ENCODE measurements at regions not wholly inside any gene's neighbourhood (a gene's known extent, or its start where the extent isn't known, plus 50 kb on each side); places are given as distances from the start of the nearest gene placed in this dataset.

- intact Hi-C loops (cut with DNase I; ENCODE audit: low total_unique reads) = no loop called here
These were observed 326.4 kb downstream of the CYRIA start for GRCh38 chr2:16339206-16339605.

GRCh38 chr2:16338026-16338425 lies 327.6 kb downstream of the CYRIA start:
- H3K36me3 ChIP-seq = no peaks in the 10 kb centered on the region
- no peaks in the 10 kb centered on the region for H3K4me1 ChIP-seq
- no peak for TF ChIP-seq POLR2A (IDR thresholded peaks at IDR 0.05)
- no peak for TF ChIP-seq CTCF (IDR thresholded peaks at IDR 0.05 in 8 of 11, conservative IDR thresholded peaks at IDR 0.05 in 3 of 11)
- no peak for TF ChIP-seq POLR2AphosphoS5 (IDR thresholded peaks at IDR 0.05)
- peaks cover 0 to 8% (median 0%) of the 10 kb centered on the region in 7 donors for H3K27me3 ChIP-seq (replicated peaks in 1 of 7)
- intact Hi-C loops (cut with DNase I; ENCODE audit: low total_unique reads) = no loop called here
- H3K27ac ChIP-seq = no peak overlapping the region
- no peak for DNase-seq
- H3K9me3 ChIP-seq = peaks cover 0 to 43% (median 17%) of the 10 kb centered on the region in 8 donors
- no peak overlapping the region for H3K4me3 ChIP-seq

More at GRCh38 chr2:16339206-16339605, 326.4 kb downstream of the CYRIA start:
- DNase-seq = no peak
- H3K27me3 ChIP-seq (replicated peaks in 1 of 7) = peaks cover 0 to 8% (median 0%) of the 10 kb centered on the region in 7 donors
- no peaks in the 10 kb centered on the region for H3K36me3 ChIP-seq
- H3K27ac ChIP-seq = no peak overlapping the region
- 79 to 92% (median 82%) methylated on average over 1 of the region's 1 CpG for WGBS, 5 donors
- H3K9me3 ChIP-seq = peaks cover 0 to 43% (median 17%) of the 10 kb centered on the region in 8 donors
- no peak for TF ChIP-seq CTCF (IDR thresholded peaks at IDR 0.05 in 8 of 11, conservative IDR thresholded peaks at IDR 0.05 in 3 of 11)
- no peak for TF ChIP-seq POLR2A (IDR thresholded peaks at IDR 0.05)
- no peak for TF ChIP-seq POLR2AphosphoS5 (IDR thresholded peaks at IDR 0.05)
- H3K4me3 ChIP-seq = no peak overlapping the region
- H3K4me1 ChIP-seq = no peaks in the 10 kb centered on the region

GRCh38 chr2:16336916-16337315 lies 328.7 kb downstream of the CYRIA start:
- intact Hi-C loops (cut with DNase I; ENCODE audit: low total_unique reads) = no loop called here
- no peaks in the 10 kb centered on the region for H3K4me1 ChIP-seq
- WGBS, 5 donors = 91 to 98% (median 91%) methylated on average over 7 of the region's 7 CpGs

GRCh38 chr2:16336491-16336890 lies 329.1 kb downstream of the CYRIA start:
- Histone ChIP-seq H3K27me3 (replicated peaks in 1 of 7) (peaks cover 0 to 8% (median 0%) of the 10 kb centered on the region in 7 donors), H3K4me1 (no peaks in the 10 kb centered on the region), H3K36me3 (no peaks in the 10 kb centered on the region), H3K27ac (no peak overlapping the region), H3K9me3 (peaks cover 0 to 38% (median 17%) of the 10 kb centered on the region in 8 donors), H3K4me3 (no peak overlapping the region)
- no peak for DNase-seq
- no peak for TF ChIP-seq POLR2AphosphoS5 (IDR thresholded peaks at IDR 0.05)
- TF ChIP-seq POLR2A (IDR thresholded peaks at IDR 0.05) = no peak
- no peak for TF ChIP-seq CTCF (IDR thresholded peaks at IDR 0.05 in 8 of 11, conservative IDR thresholded peaks at IDR 0.05 in 3 of 11)
- 64 to 88% (median 65%) methylated on average over 1 of the region's 1 CpG for WGBS, 5 donors
- intact Hi-C loops (cut with DNase I; ENCODE audit: low total_unique reads) = no loop called here

More at GRCh38 chr2:16336916-16337315, 328.7 kb downstream of the CYRIA start:
- Histone ChIP-seq H3K9me3 (peaks cover 0 to 43% (median 17%) of the 10 kb centered on the region in 8 donors), H3K36me3 (no peaks in the 10 kb centered on the region), H3K4me3 (no peak overlapping the region), H3K27ac (no peak overlapping the region), H3K27me3 (replicated peaks in 1 of 7) (peaks cover 0 to 8% (median 0%) of the 10 kb centered on the region in 7 donors)
- no peak for DNase-seq
- TF ChIP-seq POLR2AphosphoS5 (IDR thresholded peaks at IDR 0.05) (no peak), CTCF (IDR thresholded peaks at IDR 0.05 in 8 of 11, conservative IDR thresholded peaks at IDR 0.05 in 3 of 11) (no peak), POLR2A (IDR thresholded peaks at IDR 0.05) (no peak)
